ENCODE measurements at regions not wholly inside any gene's neighbourhood (a gene's known extent, or its start where the extent isn't known, plus 50 kb on each side); places are given as distances from the start of the nearest gene placed in this dataset.

GRCh38 chr16:80903616-80904015 lies 99.2 kb upstream of the CDYL2 start:
- 75% methylated on average over 5 of the region's 5 CpGs for WGBS (ENCODE audit: low lambda C conversion rate)
- Histone ChIP-seq H4K20me1 (ENCODE audit: insufficient read depth) (no peaks in the 10 kb centered on the region), H3K9ac (no peak overlapping the region), H3K9me2 (no peaks in the 10 kb centered on the region), H2AFZ (ENCODE audit: low read depth) (no peak overlapping the region), H3K27ac (ENCODE audit: low read depth in 2 of 2, low read length in 1 of 2) (no peak overlapping the region), H3F3A (replicated peaks; ENCODE audit: insufficient read depth) (peaks cover 13% of the 10 kb centered on the region), H3K4me3 (ENCODE audit: low read depth in 2 of 2, low read length in 1 of 2) (no peak overlapping the region), H3K27me3 (ENCODE audit: insufficient read depth) (no peaks in the 10 kb centered on the region), H3K9me3 (no peaks in the 10 kb centered on the region), H3K4me1 (ENCODE audit: control insufficient read depth in 1 of 2, insufficient read depth in 2 of 2, low read depth in 1 of 2, low read length in 1 of 2) (peaks cover 0 to 9% of the 10 kb centered on the region in 2 experiments; a peak in 1 of 4 replicates), H3K4me2 (no peak overlapping the region), H3K36me3 (replicated peaks in 1 of 2; ENCODE audit: control insufficient read depth in 1 of 2, insufficient read depth in 2 of 2, low read length in 1 of 2) (no peaks in the 10 kb centered on the region), H3K79me2 (ENCODE audit: insufficient read depth) (no peaks in the 10 kb centered on the region)
- CTCF ChIA-PET: no interaction called here
- POLR2A ChIA-PET: no interaction called here
- DNase-seq: no peak
- TF ChIP-seq NRF1 (IDR thresholded peaks at IDR 0.05; ENCODE audit: low read depth, low read length): no peak
- no peak for TF ChIP-seq FOXJ3 (CRISPR knock-in tag; IDR thresholded peaks at IDR 0.05)
- no peak for TF ChIP-seq ELF1 (IDR thresholded peaks at IDR 0.05)
- TF ChIP-seq CTCF (IDR thresholded peaks at IDR 0.05): no peak
- TF ChIP-seq FOXM1 (IDR thresholded peaks at IDR 0.05; ENCODE audit: low read depth): no peak
- no peak for TF ChIP-seq RFX5 (IDR thresholded peaks at IDR 0.05; ENCODE audit: low read length)
- TF ChIP-seq, protein P1, sequence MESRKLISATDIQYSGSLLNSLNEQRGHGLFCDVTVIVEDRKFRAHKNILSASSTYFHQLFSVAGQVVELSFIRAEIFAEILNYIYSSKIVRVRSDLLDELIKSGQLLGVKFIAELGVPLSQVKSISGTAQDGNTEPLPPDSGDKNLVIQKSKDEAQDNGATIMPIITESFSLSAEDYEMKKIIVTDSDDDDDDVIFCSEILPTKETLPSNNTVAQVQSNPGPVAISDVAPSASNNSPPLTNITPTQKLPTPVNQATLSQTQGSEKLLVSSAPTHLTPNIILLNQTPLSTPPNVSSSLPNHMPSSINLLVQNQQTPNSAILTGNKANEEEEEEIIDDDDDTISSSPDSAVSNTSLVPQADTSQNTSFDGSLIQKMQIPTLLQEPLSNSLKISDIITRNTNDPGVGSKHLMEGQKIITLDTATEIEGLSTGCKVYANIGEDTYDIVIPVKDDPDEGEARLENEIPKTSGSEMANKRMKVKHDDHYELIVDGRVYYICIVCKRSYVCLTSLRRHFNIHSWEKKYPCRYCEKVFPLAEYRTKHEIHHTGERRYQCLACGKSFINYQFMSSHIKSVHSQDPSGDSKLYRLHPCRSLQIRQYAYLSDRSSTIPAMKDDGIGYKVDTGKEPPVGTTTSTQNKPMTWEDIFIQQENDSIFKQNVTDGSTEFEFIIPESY (IDR thresholded peaks at IDR 0.05; ENCODE audit: borderline replicate concordance, low read depth): no peak
- TF ChIP-seq, protein P2, sequence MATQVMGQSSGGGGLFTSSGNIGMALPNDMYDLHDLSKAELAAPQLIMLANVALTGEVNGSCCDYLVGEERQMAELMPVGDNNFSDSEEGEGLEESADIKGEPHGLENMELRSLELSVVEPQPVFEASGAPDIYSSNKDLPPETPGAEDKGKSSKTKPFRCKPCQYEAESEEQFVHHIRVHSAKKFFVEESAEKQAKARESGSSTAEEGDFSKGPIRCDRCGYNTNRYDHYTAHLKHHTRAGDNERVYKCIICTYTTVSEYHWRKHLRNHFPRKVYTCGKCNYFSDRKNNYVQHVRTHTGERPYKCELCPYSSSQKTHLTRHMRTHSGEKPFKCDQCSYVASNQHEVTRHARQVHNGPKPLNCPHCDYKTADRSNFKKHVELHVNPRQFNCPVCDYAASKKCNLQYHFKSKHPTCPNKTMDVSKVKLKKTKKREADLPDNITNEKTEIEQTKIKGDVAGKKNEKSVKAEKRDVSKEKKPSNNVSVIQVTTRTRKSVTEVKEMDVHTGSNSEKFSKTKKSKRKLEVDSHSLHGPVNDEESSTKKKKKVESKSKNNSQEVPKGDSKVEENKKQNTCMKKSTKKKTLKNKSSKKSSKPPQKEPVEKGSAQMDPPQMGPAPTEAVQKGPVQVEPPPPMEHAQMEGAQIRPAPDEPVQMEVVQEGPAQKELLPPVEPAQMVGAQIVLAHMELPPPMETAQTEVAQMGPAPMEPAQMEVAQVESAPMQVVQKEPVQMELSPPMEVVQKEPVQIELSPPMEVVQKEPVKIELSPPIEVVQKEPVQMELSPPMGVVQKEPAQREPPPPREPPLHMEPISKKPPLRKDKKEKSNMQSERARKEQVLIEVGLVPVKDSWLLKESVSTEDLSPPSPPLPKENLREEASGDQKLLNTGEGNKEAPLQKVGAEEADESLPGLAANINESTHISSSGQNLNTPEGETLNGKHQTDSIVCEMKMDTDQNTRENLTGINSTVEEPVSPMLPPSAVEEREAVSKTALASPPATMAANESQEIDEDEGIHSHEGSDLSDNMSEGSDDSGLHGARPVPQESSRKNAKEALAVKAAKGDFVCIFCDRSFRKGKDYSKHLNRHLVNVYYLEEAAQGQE (IDR thresholded peaks at IDR 0.05; ENCODE audit: low read depth, low read length): no peak
- TF ChIP-seq, protein P3, sequence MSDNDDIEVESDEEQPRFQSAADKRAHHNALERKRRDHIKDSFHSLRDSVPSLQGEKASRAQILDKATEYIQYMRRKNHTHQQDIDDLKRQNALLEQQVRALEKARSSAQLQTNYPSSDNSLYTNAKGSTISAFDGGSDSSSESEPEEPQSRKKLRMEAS (IDR thresholded peaks at IDR 0.05; ENCODE audit: low read depth): no peak
- no peak for TF ChIP-seq TEAD4 (IDR thresholded peaks at IDR 0.05; ENCODE audit: borderline replicate concordance, insufficient read depth)
- TF ChIP-seq, protein P4, sequence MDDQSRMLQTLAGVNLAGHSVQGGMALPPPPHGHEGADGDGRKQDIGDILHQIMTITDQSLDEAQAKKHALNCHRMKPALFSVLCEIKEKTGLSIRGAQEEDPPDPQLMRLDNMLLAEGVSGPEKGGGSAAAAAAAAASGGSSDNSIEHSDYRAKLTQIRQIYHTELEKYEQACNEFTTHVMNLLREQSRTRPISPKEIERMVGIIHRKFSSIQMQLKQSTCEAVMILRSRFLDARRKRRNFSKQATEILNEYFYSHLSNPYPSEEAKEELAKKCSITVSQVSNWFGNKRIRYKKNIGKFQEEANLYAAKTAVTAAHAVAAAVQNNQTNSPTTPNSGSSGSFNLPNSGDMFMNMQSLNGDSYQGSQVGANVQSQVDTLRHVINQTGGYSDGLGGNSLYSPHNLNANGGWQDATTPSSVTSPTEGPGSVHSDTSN (IDR thresholded peaks at IDR 0.05): no peak
- TF ChIP-seq JUND (IDR thresholded peaks at IDR 0.05): no peak
- TF ChIP-seq, protein P5, sequence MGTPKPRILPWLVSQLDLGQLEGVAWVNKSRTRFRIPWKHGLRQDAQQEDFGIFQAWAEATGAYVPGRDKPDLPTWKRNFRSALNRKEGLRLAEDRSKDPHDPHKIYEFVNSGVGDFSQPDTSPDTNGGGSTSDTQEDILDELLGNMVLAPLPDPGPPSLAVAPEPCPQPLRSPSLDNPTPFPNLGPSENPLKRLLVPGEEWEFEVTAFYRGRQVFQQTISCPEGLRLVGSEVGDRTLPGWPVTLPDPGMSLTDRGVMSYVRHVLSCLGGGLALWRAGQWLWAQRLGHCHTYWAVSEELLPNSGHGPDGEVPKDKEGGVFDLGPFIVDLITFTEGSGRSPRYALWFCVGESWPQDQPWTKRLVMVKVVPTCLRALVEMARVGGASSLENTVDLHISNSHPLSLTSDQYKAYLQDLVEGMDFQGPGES (IDR thresholded peaks at IDR 0.05; ENCODE audit: low read depth, low read length): no peak
- no peak for TF ChIP-seq TCF12 (IDR thresholded peaks at IDR 0.05)
- TF ChIP-seq EZH2phosphoT487 (IDR thresholded peaks at IDR 0.05; ENCODE audit: borderline replicate concordance, low read depth): no peak
- TF ChIP-seq RXRA (IDR thresholded peaks at IDR 0.05; ENCODE audit: borderline replicate concordance, low read depth): no peak
- TF ChIP-seq NFIC (IDR thresholded peaks at IDR 0.05; ENCODE audit: borderline replicate concordance): no peak
- no peak for TF ChIP-seq EP300 (IDR thresholded peaks at IDR 0.05; ENCODE audit: borderline replicate concordance in 1 of 2, low read depth in 1 of 2, low read length in 1 of 2)
- TF ChIP-seq RAD21 (IDR thresholded peaks at IDR 0.05; ENCODE audit: low read length): no peak
- TF ChIP-seq RCOR1 (IDR thresholded peaks at IDR 0.05; ENCODE audit: low read length): no peak
